Mesothelial cell of epicardium (in vitro differentiated cells): ENCODE measurements at regions not wholly inside any gene's neighbourhood (a gene's known extent, or its start where the extent isn't known, plus 50 kb on each side); places are given as distances from the start of the nearest gene placed in this dataset.

ENCODE experiments used
- DNase-seq, 2 experiments: peaks; one replicate each; pipeline ENCODE4 v3.0.0; 2021; ENCODE audit warnings: low spot score in 2 of 2; ENCODE audit not compliant: unreplicated experiment in 2 of 2
- H3K27ac Mint-ChIP-seq: 2 replicates; pipeline ENCODE4 v1.8.0; 2021; ENCODE audit warnings: mixed read lengths
- H3K27me3 Mint-ChIP-seq: 2 replicates; pipeline ENCODE4 v1.8.0; 2021; ENCODE audit warnings: low read depth, mixed read lengths
- H3K36me3 Mint-ChIP-seq: 2 replicates; pipeline ENCODE4 v1.8.0; 2021; ENCODE audit warnings: mixed read lengths
- H3K4me1 Mint-ChIP-seq: 2 replicates; pipeline ENCODE4 v1.8.0; 2021; ENCODE audit warnings: mixed read lengths
- H3K4me3 Mint-ChIP-seq: 2 replicates; pipeline ENCODE4 v1.8.0; 2021; ENCODE audit warnings: mild to moderate bottlenecking, moderate library complexity, mixed read lengths
- H3K9me3 Mint-ChIP-seq: 2 replicates; pipeline ENCODE4 v1.8.0; 2021; ENCODE audit warnings: mixed read lengths
- TF ChIP-seq, protein P1 (sequence below): fragments of 200-600 bp; sonication (generic); IDR thresholded peaks from one replicate; pipeline ENCODE4 v1.5.0; 2021; ENCODE audit warnings: antibody characterized with exemption; ENCODE audit not compliant: unreplicated experiment

DNA sequence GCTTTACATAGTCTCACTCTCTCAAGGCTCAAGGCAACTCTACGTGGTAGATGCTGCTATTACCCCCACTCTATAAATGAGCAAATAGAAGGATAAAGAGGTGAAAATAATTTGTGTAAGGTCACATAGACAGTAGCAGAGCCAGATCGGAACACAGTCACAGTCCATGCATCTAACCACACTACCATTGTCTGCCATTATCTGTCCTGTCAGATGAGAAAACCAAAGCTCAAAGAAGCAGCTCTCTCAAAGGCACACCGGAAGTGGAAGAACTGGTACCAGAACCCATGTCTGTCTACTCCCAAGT, 134.4 kb upstream of the NUDT4 start:
- H3K9me3 Mint-ChIP-seq: peaks cover 15% of the 10 kb centered on the region
- H3K36me3 Mint-ChIP-seq: peaks cover 4% of the 10 kb centered on the region
- no peak for DNase-seq
- H3K27me3 Mint-ChIP-seq: no peaks in the 10 kb centered on the region
- TF ChIP-seq, protein P1, sequence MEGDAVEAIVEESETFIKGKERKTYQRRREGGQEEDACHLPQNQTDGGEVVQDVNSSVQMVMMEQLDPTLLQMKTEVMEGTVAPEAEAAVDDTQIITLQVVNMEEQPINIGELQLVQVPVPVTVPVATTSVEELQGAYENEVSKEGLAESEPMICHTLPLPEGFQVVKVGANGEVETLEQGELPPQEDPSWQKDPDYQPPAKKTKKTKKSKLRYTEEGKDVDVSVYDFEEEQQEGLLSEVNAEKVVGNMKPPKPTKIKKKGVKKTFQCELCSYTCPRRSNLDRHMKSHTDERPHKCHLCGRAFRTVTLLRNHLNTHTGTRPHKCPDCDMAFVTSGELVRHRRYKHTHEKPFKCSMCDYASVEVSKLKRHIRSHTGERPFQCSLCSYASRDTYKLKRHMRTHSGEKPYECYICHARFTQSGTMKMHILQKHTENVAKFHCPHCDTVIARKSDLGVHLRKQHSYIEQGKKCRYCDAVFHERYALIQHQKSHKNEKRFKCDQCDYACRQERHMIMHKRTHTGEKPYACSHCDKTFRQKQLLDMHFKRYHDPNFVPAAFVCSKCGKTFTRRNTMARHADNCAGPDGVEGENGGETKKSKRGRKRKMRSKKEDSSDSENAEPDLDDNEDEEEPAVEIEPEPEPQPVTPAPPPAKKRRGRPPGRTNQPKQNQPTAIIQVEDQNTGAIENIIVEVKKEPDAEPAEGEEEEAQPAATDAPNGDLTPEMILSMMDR: no peak
- H3K4me3 Mint-ChIP-seq: no peak overlapping the region
- H3K27ac Mint-ChIP-seq: peak overlapping the region; percentile 72
- H3K4me1 Mint-ChIP-seq: peaks cover 23% of the 10 kb centered on the region

DNA sequence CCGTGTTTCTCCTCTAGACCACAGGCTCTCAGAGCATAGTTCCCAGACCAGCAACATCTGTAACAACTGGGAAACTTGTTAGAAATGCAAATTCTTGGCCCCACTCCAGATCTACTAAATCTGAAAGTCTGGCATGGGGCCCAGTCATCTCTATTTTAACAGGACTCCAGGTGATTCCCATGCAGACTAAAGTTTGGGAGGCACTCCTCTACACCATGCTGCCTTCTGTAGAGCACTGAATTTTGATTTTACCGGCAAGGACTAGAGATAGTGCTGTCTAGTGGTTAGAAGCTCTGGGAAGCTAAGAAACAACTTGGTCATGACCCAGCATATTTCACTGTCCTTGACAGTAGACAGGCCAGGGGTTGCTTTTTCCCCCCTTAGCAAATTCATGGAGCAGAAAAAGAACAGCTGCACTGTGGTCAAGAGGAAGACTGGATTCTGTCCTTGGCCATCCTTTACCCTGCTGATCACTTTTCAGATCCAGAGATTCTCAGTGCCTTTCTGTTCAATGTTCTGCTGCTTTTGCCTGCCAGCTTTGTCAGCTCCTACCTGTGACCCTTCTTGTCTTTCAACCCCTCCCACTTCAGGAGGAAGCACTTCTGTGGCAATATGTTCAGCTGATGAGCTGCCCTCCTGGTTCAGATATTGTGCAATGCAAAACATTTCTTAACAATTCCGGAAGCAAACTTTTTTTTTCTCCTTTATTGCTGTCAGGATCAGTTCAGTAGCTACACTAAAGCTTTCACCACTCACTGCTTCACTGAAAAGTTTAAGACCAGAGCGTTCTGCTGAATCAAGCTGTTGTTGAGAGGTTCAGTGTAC, 133.8 kb upstream of the NUDT4 start:
- Mint-ChIP-seq H3K4me1 (peaks cover 23% of the 10 kb centered on the region), H3K27me3 (no peaks in the 10 kb centered on the region), H3K9me3 (peaks cover 15% of the 10 kb centered on the region), H3K36me3 (peaks cover 4% of the 10 kb centered on the region), H3K4me3 (no peak overlapping the region), H3K27ac (peak overlapping the region; percentile 72)
- TF ChIP-seq, protein P1: no peak
- peak; percentile 34 to 61 for DNase-seq

DNA sequence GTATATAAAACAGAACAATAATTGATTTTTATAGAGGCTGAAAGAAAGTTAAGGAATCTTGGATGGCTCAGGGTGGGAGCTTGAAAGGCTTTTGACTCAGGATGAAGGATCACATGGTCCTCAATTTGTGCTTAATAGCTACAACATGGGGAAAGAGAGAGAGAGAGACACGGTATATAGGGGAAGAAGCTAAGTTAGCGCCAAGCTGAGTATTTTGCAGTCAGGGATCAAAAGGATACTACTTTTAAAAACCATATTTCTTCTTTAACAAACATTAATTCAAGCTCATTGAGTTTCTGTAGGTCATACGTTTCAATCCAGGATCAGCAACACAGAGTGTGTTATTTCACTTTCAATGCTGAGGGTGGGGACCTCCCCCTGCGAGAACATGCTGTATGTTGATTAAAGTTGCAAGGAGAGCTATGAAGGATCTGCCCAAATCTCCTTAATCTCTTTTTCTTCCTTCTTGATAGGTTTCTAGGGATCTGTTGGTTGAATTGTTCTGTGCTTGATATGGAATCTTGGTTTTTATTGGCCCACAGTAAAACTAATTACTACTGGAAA, 133.1 kb upstream of the NUDT4 start:
- Mint-ChIP-seq H3K4me1 (peaks cover 23% of the 10 kb centered on the region), H3K27me3 (no peaks in the 10 kb centered on the region), H3K36me3 (peaks cover 2% of the 10 kb centered on the region), H3K27ac (peak overlapping the region; percentile 15), H3K9me3 (peaks cover 12% of the 10 kb centered on the region), H3K4me3 (no peak overlapping the region)
- TF ChIP-seq, protein P1: no peak
- DNase-seq: no peak

DNA sequence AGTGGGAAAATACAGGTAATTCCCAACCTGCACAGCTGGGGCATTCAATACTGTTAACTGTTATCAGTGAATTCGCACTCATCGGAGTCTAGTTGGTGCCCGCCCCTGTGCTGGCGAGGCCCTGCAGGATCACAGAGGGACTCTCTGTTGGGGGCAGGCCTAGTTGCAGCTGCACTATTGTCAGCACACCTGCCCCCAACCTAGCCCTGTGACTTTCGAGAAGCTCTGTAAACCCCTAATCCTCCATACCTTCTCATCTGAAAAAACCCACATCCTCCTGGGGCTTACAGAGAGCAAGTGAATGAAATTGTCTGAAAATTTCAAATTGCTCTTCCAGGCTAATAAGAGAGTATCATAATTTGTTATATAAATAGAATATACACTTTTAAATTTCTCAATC, 132.2 kb upstream of the NUDT4 start:
- TF ChIP-seq, protein P1: no peak
- Mint-ChIP-seq H3K9me3 (peaks cover 4% of the 10 kb centered on the region), H3K27me3 (no peaks in the 10 kb centered on the region), H3K36me3 (no peaks in the 10 kb centered on the region), H3K4me1 (peaks cover 23% of the 10 kb centered on the region), H3K27ac (no peak overlapping the region), H3K4me3 (no peak overlapping the region)
- DNase-seq: no peak

DNA sequence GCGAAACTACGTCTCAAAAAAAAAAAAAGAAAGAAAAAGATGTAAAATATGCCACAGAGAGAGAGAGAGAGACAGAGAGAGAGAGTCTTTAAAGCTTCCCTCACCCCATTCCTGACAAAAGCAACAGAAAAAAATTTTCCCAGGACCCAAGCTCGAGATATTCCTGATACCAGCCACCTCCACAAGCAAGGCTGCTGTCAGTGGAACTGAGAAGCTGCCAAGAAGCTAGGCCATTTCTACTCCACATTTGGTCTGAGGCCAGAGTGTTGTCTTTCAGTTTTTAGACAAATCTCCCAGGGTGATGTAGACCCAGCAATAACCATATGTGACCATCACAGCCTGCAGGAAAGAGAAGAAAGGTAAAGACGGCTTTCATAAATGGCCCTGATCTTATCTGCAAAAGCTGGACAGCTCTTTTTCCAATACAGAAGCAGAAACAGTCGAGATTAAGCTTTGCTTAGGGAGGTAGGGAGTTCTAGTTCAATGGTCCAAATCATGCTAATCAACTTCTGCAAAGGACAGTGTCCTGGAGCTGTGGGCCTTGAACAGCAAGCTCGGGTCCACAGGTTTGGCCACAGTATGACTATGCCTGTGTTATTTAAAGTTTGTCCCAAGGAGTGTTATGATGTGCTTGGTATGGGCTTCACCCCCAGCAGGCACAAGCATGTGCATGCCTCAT, 130.3 kb upstream of the NUDT4 start:
- Mint-ChIP-seq H3K4me3 (no peak overlapping the region), H3K4me1 (peaks cover 23% of the 10 kb centered on the region), H3K27me3 (no peaks in the 10 kb centered on the region), H3K36me3 (no peaks in the 10 kb centered on the region), H3K9me3 (peaks cover 7% of the 10 kb centered on the region), H3K27ac (no peak overlapping the region)
- TF ChIP-seq, protein P1: no peak
- DNase-seq: no peak
